ENCODE measurements at regions not wholly inside any gene's neighbourhood (a gene's known extent, or its start where the extent isn't known, plus 50 kb on each side); places are given as distances from the start of the nearest gene placed in this dataset.

- TF ChIP-seq CTCF (IDR thresholded peaks at IDR 0.05) (no peak), EP300 (IDR thresholded peaks at IDR 0.05) (no peak), POLR2AphosphoS5 (IDR thresholded peaks at IDR 0.05) (no peak)
Measured at GRCh38 chr6:122109075-122109474, 290.4 kb upstream of the HSF2 start.
